GM23248 (cell line): ENCODE measurements at regions not wholly inside any gene's neighbourhood (a gene's known extent, or its start where the extent isn't known, plus 50 kb on each side); places are given as distances from the start of the nearest gene placed in this dataset.

Experiments used
- EZH2 ChIP-seq: fragments of 200-600 bp; sonication (generic); IDR thresholded peaks from 2 replicates; pipeline ENCODE4 v1.6.1; 2018; ENCODE audit warnings: antibody characterized with exemption, mild to moderate bottlenecking; ENCODE audit not compliant: insufficient read depth, poor library complexity, severe bottlenecking
- EZH2phosphoT487 ChIP-seq: fragments of 200-600 bp; sonication (generic); IDR thresholded peaks from 2 replicates; pipeline ENCODE4 v1.6.1; 2018; ENCODE audit warnings: antibody characterized with exemption, moderate library complexity, mild to moderate bottlenecking, low read depth; ENCODE audit not compliant: insufficient read depth

DNA sequence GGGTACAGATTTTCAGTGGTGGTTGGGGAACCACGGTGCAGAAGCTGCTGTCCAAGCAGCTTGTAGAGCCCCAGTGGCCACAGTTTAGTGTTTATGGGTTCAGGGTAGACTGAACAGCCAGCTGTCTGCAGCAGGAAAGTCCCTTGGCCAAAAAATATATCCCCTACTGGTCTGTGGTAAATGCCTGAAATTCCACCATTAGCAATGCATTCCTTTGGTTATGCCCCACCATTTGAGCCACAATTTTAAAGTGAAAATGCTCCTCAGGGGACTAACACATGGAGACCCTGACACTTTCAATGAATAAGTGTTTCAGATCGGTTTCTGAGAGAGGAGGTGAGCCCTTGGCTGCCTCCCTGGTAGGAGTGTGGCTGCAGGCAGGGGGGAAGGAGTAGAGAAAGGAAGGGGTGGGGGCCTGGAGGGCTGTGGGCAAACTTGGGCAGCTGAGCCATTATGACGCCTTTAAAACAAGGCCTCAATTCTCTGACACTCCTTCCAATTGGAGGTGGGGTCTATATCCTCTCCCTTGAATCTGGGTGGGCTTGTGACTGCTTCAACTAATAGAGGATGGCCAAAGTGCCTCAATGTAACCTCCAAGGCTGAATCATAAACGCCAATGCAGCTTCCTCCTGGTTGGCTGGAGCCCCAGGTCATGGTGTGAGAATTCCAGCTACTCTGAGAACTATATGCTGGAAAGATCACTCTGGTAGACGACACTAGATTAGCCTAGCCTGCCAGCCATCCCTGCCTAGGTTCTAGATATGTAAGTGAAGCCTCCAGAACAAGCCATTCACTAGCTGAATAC, 75.8 kb upstream of the ATP6AP2 start:
- TF ChIP-seq EZH2 (no peak), EZH2phosphoT487 (no peak)
